HAP-1 (cell line): ENCODE measurements at regions not wholly inside any gene's neighbourhood (a gene's known extent, or its start where the extent isn't known, plus 50 kb on each side); places are given as distances from the start of the nearest gene placed in this dataset.

Experiments used
- DNase-seq, 2 experiments: peaks; one replicate each; pipeline ENCODE4 v3.0.0-alpha.2; 2016 to 2020; ENCODE audit warnings: low spot score in 2 of 2
- H3K27me3 ChIP-seq: fragments of 250-450 bp; sonication (Bioruptor Pico); 2 replicates; pipeline ENCODE4 v1.5.1; 2020; ENCODE audit warnings: low read depth, mild to moderate bottlenecking, moderate library complexity
- H3K36me3 ChIP-seq: fragments of 250-450 bp; sonication (Bioruptor Pico); replicated peaks from 2 replicates; pipeline ENCODE4 v1.5.1; 2020; ENCODE audit warnings: mild to moderate bottlenecking
- H3K4me1 ChIP-seq: fragments of 250-450 bp; sonication (Bioruptor Pico); 2 replicates; pipeline ENCODE4 v1.5.1; 2020; ENCODE audit warnings: mild to moderate bottlenecking
- H3K4me3 ChIP-seq: fragments of 250-450 bp; sonication (Bioruptor Pico); 2 replicates; pipeline ENCODE4 v1.5.1; 2020; ENCODE audit warnings: mild to moderate bottlenecking, moderate library complexity
- H3K9me3 ChIP-seq: fragments of 250-450 bp; sonication (Bioruptor Pico); 2 replicates; pipeline ENCODE4 v1.5.1; 2020; ENCODE audit warnings: mild to moderate bottlenecking, moderate library complexity
- in situ Hi-C: fragments of 300-500 bp; cut with MboI; formaldehyde crosslinking; loops from 3 replicates; pipeline ENCODE4 v1.14.3; 2020; ENCODE audit warnings: low sequenced_read_pairs, inconsistent platforms, mixed read lengths

DNA sequence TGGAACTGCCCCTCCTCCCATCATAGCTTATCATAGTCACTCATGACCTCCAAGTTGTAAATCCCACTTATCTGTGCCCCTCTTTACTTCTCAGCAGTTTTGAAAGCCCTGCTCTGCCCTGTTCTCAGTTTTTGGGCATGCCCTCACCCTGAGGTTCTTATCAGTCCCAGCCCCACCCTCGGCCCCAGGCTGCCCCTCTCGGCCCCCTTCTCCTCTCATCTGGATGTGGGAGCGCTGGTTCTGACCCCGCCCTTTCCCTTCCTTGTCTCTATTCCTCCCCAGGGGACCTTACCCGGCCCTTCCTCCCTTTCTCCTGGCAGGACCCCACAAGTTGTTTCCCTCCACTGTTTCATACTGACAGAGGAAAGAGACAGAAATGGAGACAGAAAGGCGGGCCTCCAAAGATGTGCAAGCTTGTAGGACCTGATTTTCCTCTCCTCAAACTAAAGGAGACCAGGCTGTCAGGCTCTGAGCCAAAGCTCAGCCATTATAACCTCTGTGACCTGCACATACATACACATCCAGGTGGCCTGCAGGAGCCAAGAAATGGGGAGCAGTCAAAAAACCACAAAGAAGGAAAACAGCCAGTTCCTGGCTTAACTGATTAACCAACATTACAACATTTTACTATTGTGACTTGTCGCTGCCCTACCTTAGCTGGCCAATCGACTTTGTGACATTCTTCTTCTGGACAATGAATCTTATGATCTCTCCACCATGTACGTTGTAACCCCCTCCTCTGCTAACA lies 171.0 kb upstream of the HS6ST1 start:
- in situ Hi-C loops = no loop called here
- DNase-seq = no peak

DNA sequence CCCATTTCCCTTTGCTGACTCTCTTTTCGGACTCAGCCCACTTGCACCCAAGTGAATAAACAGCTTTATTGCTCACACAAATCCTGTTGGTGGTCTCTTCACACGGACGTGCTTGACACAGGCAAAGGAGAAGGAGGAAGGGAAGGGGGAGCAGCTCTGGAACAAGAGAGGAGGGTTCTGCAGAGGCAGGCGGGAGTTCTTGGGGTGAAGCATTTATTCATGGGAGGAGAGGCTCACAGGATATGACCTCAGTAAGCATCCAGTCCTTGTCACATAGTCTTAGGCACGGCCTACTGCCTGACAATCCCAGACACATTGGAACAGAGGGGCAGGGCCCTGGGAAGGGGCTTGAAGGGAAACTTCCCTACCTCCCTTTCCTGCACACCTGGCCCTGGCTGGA lies 171.7 kb upstream of the HS6ST1 start:
- H3K9me3 ChIP-seq = no peaks in the 10 kb centered on the region
- no peaks in the 10 kb centered on the region for H3K27me3 ChIP-seq
- no peak overlapping the region for H3K4me3 ChIP-seq
- in situ Hi-C loops = no loop called here
- no peaks in the 10 kb centered on the region for H3K4me1 ChIP-seq
- no peaks in the 10 kb centered on the region for H3K36me3 ChIP-seq
- no peak for DNase-seq

More for the DNA sequence above, 171.0 kb upstream of the HS6ST1 start:
- Histone ChIP-seq H3K4me1 (no peaks in the 10 kb centered on the region), H3K27me3 (no peaks in the 10 kb centered on the region), H3K4me3 (no peak overlapping the region), H3K36me3 (no peaks in the 10 kb centered on the region), H3K9me3 (no peaks in the 10 kb centered on the region)

DNA sequence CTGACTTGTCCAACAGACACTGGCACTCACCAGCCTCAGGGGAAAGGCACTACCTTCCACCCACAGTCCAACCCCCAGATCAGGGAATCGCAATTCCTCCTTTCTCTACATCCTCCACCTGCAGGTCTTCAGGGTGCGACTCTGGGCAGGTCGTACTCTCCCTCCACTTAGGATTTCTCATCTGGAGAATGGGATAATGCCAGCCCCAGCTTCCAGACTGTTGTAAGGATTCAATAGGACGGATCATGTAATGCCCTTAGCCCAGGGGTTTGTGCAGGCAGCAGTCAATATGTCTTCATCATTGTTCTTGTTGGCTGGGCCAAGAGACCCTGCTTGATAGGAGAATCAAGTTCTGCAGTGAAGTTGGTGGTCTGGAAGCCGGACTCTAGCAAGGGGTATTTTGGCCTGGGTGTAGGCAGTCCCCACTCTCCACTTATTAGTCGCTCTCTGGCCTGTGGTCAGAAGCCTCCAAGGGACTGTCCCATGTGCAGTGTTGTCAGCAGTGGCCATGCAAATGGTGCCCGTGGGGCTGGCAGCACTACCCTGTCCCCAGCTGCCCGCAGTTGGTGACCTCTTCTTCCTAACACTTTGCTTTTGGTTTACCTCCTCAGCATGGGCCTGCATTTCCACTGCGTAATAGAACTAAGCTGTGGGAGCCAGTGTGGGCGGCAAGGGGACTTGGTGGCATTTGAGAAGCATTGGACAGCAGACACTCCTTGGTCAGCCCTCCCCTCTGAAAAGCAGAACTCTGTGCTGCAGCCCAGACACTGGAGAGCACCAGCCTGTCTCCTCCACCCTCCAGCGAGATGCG lies 172.4 kb upstream of the HS6ST1 start:
- DNase-seq = no peak
- Histone ChIP-seq H3K4me3 (no peak overlapping the region), H3K36me3 (no peaks in the 10 kb centered on the region), H3K9me3 (no peaks in the 10 kb centered on the region), H3K4me1 (no peaks in the 10 kb centered on the region), H3K27me3 (no peaks in the 10 kb centered on the region)
- in situ Hi-C loops = no loop called here

DNA sequence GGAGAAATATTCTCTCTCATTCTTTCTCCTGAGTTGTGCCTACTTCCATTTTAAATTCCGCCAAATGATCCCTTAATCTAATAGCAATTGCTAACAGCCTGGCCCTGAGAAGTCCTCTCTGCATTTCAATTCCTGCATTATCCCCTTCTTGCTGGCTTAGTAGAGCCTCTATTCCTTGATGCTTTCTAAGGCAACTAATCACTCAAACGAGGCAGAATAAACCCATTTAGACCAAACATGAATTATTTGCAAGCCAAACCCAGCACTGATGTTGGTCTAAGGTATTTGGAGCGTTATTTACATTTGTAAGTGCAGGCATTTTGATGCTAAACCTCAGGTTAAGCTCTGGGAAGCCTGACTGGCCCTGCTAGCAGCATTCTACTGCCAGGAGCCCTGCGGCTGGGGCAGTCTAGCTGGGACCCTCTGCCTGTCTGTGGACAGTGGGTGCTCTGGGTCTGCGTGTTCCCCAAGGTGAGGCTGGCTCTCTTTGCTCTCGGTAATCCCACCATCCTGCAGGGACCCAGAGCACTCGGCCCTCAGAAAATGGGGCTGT lies 173.1 kb upstream of the HS6ST1 start:
- H3K4me3 ChIP-seq = no peak overlapping the region
- H3K9me3 ChIP-seq = no peaks in the 10 kb centered on the region
- in situ Hi-C loops = no loop called here
- H3K27me3 ChIP-seq = no peaks in the 10 kb centered on the region
- no peaks in the 10 kb centered on the region for H3K36me3 ChIP-seq
- no peaks in the 10 kb centered on the region for H3K4me1 ChIP-seq
- DNase-seq = peak; percentile 10 to 18

DNA sequence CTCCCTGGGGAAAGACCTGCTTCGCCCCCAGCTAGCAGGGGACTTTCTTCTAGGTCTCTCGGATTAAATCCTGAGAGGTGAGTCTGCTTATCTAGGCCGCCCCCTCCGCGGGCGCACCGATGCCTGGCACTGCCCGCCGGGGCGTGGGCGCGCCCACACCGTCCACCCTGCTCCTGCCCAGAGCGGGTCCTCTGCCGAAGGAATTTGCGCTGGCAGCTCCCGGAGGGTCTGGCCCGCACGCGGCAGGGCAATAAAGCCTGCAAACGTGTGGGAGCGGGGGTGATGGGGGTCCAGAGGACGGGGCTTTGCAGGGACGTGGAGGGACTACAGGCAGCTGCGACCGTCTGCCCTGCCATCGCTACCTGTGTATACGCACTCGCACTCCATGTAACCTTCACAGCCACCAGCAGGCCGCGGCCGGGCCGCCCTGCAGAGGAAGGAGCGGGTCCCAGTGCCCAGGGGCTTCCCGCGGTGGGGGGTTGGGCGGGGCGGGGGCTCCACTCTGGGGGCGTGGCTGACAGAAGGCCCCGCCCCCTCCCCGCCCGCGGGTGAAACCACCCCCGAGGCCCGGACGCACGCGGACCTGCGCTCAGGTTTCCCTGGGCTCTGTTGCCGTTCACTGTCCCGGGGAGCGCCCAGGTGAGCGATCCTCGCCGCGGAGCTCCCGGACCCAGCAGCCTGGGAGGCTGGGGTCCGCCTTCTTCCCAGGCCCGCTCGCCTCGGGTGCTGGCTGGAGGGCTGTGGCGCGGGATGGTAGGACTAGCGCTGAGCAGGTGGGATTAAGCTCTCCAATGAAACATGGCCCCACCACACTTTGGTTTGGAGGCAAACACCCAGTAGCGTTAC lies 174.5 kb upstream of the HS6ST1 start:
- no peak overlapping the region for H3K4me3 ChIP-seq
- no peak for DNase-seq
- H3K9me3 ChIP-seq = no peaks in the 10 kb centered on the region
- in situ Hi-C loops = no loop called here
- no peaks in the 10 kb centered on the region for H3K36me3 ChIP-seq
- H3K27me3 ChIP-seq = no peaks in the 10 kb centered on the region
- no peaks in the 10 kb centered on the region for H3K4me1 ChIP-seq

DNA sequence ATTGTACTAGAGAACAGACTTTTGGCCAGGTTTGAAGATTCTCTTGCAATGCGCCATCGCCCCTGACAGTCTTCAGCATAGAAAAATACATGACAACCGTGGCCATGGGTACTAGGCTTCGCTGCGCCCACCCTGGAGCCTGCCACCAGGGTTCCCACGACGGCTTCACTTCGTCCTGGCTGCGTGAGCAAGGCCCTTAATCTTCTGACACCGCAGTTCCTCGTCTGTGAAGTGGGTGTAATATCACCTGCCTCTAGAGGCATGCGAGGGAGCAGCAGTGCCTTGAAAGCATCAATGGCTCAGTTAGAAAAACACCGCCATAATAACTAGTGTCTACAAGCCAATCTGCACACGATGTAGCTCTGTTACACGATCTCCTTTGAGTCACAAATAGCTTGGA lies 175.2 kb upstream of the HS6ST1 start:
- no peaks in the 10 kb centered on the region for H3K9me3 ChIP-seq
- no peak overlapping the region for H3K4me3 ChIP-seq
- no peak for DNase-seq
- H3K36me3 ChIP-seq = no peaks in the 10 kb centered on the region
- no peaks in the 10 kb centered on the region for H3K4me1 ChIP-seq
- in situ Hi-C loops = no loop called here
- no peaks in the 10 kb centered on the region for H3K27me3 ChIP-seq

DNA sequence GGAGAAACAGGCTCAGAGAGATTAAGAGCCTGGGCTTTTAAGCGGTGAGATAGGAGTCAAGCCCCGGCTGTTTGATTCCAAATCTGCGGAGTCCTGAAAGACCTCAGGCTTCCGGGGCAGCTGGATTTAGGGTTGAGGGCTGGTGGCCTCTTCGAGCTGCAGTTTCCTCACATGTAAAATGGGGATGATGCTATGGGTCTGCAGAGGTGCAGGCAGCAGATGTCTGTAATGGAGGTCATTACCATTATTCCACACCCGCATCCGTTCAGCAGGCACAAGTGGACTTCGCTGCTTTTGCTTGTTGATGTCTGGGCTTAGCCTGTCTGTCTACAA lies 175.6 kb upstream of the HS6ST1 start:
- DNase-seq = no peak
- Histone ChIP-seq H3K9me3 (no peaks in the 10 kb centered on the region), H3K27me3 (no peaks in the 10 kb centered on the region), H3K36me3 (no peaks in the 10 kb centered on the region), H3K4me1 (no peaks in the 10 kb centered on the region), H3K4me3 (no peak overlapping the region)
- in situ Hi-C loops = no loop called here

DNA sequence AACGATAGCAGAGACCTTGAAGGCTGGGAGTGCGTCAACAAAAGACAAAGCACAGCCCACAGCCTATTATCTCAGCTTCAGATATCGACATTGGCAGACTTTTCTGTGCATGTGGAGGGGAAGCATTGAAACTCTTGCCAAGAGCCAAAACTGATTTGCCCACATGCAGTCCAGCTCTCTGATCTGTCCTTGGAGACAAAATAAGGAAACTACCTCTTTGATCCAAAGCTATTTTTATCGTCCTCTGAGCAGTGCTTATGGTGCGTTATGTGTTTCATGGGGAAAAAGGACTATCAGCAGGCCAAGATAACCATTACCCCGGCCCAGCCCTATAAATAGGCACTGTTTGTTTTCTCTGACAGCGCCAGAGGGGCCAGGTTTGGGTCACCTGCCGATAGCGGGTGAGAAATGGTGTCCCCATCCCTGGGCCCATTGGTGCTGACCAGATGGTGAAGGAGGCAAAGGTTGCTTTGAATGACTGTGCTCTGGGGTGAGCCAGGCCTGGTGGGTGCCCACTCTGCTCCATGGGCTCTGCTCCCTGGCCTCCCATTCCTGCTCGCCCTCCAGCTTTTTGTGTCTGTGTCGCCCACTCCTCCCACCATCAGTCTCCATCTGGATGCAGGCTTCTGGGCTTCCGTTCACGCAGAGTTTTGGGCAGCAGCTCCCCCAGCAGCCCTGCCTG lies 176.1 kb upstream of the HS6ST1 start:
- Histone ChIP-seq H3K9me3 (no peaks in the 10 kb centered on the region), H3K36me3 (no peaks in the 10 kb centered on the region), H3K4me3 (no peak overlapping the region), H3K27me3 (no peaks in the 10 kb centered on the region), H3K4me1 (no peaks in the 10 kb centered on the region)
- no peak for DNase-seq
- in situ Hi-C loops = no loop called here

DNA sequence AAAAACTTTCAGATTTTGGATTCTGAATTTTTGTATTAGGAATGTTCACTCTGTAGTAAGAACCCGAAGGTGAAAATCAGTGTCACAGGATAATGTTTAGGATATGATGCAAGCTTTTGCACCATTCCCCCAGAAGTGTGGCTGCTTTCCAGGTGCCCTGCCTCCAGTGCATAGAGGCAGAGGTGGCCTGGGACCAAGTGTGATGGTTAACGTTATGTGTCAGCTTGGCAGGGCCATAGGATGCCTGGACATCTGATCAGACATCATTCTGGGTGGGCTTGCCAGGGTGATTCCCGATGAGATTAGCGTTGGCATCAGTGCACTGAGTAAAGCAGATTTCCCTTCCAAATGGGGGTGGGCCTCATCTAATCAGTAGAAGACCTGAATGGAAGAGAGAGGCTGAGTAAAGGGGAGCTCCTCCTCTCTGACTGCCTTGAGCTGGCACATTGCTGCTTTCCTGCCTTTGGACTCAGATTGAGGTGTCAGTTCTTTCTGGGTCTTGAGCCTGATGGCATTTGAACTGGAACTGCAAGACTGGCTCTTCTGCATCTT lies 177.4 kb upstream of the HS6ST1 start:
- Histone ChIP-seq H3K9me3 (no peaks in the 10 kb centered on the region), H3K36me3 (no peaks in the 10 kb centered on the region), H3K4me3 (no peak overlapping the region), H3K4me1 (no peaks in the 10 kb centered on the region), H3K27me3 (no peaks in the 10 kb centered on the region)
- in situ Hi-C loops = no loop called here
- no peak for DNase-seq

DNA sequence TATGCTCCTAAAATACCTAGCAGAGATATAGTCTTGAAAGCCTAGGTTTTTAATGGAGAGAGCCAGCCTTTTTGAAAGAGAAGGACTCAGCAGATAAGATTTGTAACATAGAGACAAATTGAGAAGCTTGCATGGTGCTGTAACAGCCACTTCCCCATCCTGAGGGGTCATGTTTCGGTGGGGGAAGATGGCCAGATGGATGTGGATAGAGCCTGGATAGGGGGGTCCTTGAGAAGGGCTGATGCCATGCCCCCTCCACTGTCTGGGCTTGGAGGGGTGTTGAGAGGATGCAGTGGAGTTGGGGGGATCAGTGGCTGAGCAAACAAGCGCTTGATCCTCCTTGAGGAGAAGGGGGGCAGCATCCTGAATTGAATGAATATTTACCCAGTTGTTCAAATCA lies 178.0 kb upstream of the HS6ST1 start:
- H3K4me1 ChIP-seq = no peaks in the 10 kb centered on the region
- H3K27me3 ChIP-seq = no peaks in the 10 kb centered on the region
- H3K36me3 ChIP-seq = no peaks in the 10 kb centered on the region
- no peak overlapping the region for H3K4me3 ChIP-seq
- H3K9me3 ChIP-seq = no peaks in the 10 kb centered on the region
- DNase-seq = no peak
- in situ Hi-C loops = no loop called here

DNA sequence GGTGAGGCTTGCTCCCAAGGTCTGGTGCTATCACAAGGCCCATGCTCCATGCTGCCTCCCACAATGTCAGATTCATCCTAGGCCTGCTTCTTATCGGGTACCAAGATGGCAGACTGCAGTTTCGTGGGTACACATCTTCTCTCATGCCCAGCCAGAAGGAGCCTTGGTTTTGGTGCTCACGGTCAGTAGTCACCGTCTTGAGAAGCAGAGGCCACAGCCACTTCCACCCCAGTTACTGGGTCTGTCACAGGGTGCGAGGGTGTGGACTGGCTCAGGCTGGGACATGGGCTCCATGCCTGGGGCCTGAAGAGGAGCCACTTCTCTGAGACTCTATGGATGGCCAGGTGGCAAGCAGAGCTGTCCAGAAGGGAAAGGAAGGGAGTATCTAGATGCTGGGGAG lies 178.8 kb upstream of the HS6ST1 start:
- Histone ChIP-seq H3K4me3 (no peak overlapping the region), H3K4me1 (no peaks in the 10 kb centered on the region), H3K9me3 (no peaks in the 10 kb centered on the region), H3K27me3 (no peaks in the 10 kb centered on the region), H3K36me3 (no peaks in the 10 kb centered on the region)
- no peak for DNase-seq
- in situ Hi-C loops = no loop called here

DNA sequence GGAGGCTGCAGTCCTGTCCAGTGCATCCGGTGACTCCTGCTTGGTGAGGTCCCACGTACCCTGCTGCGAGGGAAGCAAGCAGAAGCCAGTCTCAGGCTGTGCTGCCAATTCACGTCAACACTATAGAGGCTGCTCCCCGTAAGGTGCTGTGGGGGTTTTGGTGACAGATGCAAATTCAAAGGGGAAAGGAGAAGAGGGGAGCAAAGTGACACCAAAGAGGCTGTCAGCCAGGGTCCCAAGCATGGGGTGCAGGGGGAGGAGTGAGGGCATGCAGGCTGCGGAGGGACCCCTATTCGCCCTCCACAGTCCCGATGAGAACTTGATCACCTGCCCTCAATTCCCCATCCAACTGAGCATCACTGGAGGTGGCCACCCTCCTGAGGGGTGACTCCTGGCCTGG lies 179.4 kb upstream of the HS6ST1 start:
- Histone ChIP-seq H3K27me3 (no peaks in the 10 kb centered on the region), H3K9me3 (no peaks in the 10 kb centered on the region), H3K4me3 (no peak overlapping the region), H3K36me3 (no peaks in the 10 kb centered on the region), H3K4me1 (no peaks in the 10 kb centered on the region)
- no peak for DNase-seq
- in situ Hi-C loops = no loop called here

DNA sequence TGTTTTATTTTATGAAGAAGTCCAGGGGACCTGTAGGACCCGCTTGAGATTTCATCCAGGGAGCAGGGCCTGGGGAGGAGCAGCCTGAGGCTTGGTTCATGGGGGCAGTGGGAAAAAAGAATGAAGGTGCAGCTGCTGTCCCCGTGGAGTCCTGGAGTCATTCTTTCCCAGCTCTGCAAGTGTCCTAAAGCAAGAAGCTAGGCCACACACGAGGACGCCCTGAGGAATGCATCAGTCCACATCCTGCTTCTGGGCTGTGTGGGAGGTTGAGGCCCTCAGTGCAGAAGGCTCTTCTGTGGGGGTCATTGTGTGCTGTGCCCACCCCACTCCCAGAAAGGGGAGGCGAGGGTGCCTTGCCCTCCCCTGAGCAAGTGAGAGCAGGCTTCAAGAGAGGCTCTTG lies 179.9 kb upstream of the HS6ST1 start:
- Histone ChIP-seq H3K27me3 (no peaks in the 10 kb centered on the region), H3K4me1 (no peaks in the 10 kb centered on the region), H3K4me3 (no peak overlapping the region), H3K36me3 (no peaks in the 10 kb centered on the region), H3K9me3 (no peaks in the 10 kb centered on the region)
- no peak for DNase-seq
- in situ Hi-C loops = no loop called here
